ENCODE measurements at regions not wholly inside any gene's neighbourhood (a gene's known extent, or its start where the extent isn't known, plus 50 kb on each side); places are given as distances from the start of the nearest gene placed in this dataset.

DNA sequence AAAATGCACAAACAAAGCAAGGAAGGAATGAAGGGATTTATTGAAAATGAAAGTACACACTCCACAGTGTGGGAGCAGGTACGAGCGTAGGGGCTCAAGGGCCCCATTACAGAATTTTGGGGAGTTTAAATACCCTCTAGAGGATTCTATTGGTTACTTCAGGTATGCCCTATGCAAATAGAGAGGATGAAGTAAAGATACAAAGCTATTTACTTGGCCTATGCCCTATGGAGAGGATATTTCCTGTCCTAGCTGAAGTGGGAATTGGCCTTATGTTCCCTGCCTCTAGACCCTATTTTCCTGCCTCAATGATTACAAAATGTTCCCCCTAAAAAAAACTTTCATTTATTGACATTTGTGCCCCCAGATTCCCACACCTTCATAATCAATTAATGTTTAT is 59.7 kb upstream of the ASIP start:
- H3K4me3 ChIP-seq (replicated peaks in 1 of 3; ENCODE audit: insufficient read depth in 1 of 3, low read depth in 1 of 3, low read length in 3 of 3), result no peak overlapping the region
- intact Hi-C loops (cut with micrococcal nuclease), result no loop called here
- no TSS peak for BruUV-seq (replicated peaks)
- H4K20me1 ChIP-seq (replicated peaks; ENCODE audit: control insufficient read depth, extremely low read depth, insufficient read depth, low read length), result no peaks in the 10 kb centered on the region
- H2AFZ ChIP-seq (ENCODE audit: low read depth, low read length), result no peak overlapping the region
- H3K27me3 ChIP-seq (ENCODE audit: control insufficient read depth in 2 of 2, insufficient read depth in 2 of 2, low read length in 2 of 2), result peaks cover 18 to 33% of the 10 kb centered on the region in 2 experiments
- TF ChIP-seq CTCF (IDR thresholded peaks at IDR 0.05; ENCODE audit: extremely low read depth in 1 of 2, insufficient read depth in 1 of 2, low read depth in 1 of 2, low read length in 2 of 2), result no peak
- TF ChIP-seq GATA2 (IDR thresholded peaks at IDR 0.05; ENCODE audit: insufficient read depth, insufficient read length, low read depth, low read length), result no peak
- TF ChIP-seq EZH2 (IDR thresholded peaks at IDR 0.05; ENCODE audit: borderline replicate concordance, low read depth, low read length, severe bottlenecking), result no peak
- no peak for TF ChIP-seq JUN (IDR thresholded peaks at IDR 0.05; ENCODE audit: borderline replicate concordance, insufficient read depth, insufficient read length, low read depth)
- TF ChIP-seq POLR2A (IDR thresholded peaks at IDR 0.05; ENCODE audit: low read depth, low read length), result no peak
- no peak for TF ChIP-seq POLR2AphosphoS5 (IDR thresholded peaks at IDR 0.05; ENCODE audit: insufficient read depth, low read depth, low read length)
- TF ChIP-seq, protein P1, sequence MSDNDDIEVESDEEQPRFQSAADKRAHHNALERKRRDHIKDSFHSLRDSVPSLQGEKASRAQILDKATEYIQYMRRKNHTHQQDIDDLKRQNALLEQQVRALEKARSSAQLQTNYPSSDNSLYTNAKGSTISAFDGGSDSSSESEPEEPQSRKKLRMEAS (IDR thresholded peaks at IDR 0.05; ENCODE audit: insufficient read depth, insufficient read length), result no peak
- TF ChIP-seq MYC (IDR thresholded peaks at IDR 0.05; ENCODE audit: low read depth, low read length), result no peak
- no peak for TF ChIP-seq FOS (IDR thresholded peaks at IDR 0.05; ENCODE audit: borderline replicate concordance, insufficient read depth, low read length)
- no peak overlapping the region for H3K9ac ChIP-seq (replicated peaks; ENCODE audit: extremely low read depth, insufficient read depth, low read length)
- no peaks in the 10 kb centered on the region for H3K36me3 ChIP-seq (ENCODE audit: control insufficient read depth in 2 of 2, extremely low read depth in 1 of 2, insufficient read depth in 2 of 2, low read length in 2 of 2)
- ChIA-PET CTCF (interaction anchor here (1.3 kb wide), 1 partner anchor 74 kb away, joined by 5 read pairs; no protein-coding TSS in a partner anchor), POLR2A (no interaction called here)
- H3K9me3 ChIP-seq (replicated peaks; ENCODE audit: control insufficient read depth, insufficient read depth, low read length), result no peaks in the 10 kb centered on the region
- H3K4me2 ChIP-seq (ENCODE audit: insufficient read depth, low read length), result no peak overlapping the region
- dilution Hi-C loops (cut with MboI; ENCODE audit: extremely low pct_ligation_motif_present, low sequenced_read_pairs), result no loop called here
- H3K9me1 ChIP-seq (replicated peaks; ENCODE audit: control insufficient read depth, extremely low read depth, insufficient read depth, low read length), result no peaks in the 10 kb centered on the region
- H3K79me2 ChIP-seq (ENCODE audit: control insufficient read depth, insufficient read depth, low read length), result no peaks in the 10 kb centered on the region
- FAIRE-seq (no peak), DNase-seq (ENCODE audit: low read depth, low spot score) (no peak)
- H3K27ac ChIP-seq (ENCODE audit: insufficient read depth, low read depth, low read length), result no peak overlapping the region
- no peaks in the 10 kb centered on the region for H3K4me1 ChIP-seq (ENCODE audit: control insufficient read depth, extremely low read depth, insufficient read depth, low read length)
